ENCODE measurements at regions not wholly inside any gene's neighbourhood (a gene's known extent, or its start where the extent isn't known, plus 50 kb on each side); places are given as distances from the start of the nearest gene placed in this dataset.

DNA sequence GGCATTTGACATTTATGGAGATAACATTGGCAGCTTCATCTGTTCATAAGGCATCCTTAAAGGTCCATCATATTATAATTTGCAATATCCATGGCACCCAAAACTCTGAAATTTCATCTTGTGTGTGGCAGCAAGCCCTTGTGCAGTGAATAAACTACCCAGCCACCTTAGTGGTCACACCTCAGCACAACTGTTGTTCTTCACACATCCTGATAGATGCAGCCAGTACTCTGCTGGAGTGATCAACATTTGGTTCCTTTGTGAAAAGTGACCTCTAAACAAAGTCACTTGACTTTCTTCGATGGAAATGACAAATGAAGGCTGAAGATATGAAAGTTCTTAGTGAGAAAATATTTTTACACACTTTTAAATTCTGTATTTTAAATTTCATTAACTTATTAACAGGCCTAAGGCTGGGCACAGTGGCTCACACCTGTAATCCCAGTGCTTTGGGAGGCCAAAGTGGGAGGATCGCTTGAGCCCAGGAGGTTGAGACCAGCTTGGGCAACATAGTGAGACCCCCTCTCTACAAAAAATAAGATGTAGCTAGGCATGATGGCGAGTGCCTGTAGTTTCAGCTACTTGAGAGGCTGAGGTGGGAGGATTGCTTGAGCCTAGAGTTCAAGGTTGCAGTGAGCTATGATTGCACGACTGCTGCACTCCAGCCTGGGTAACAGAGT is 161.4 kb downstream of the SPRY1 start:
- no peak overlapping the region for H3K27ac ChIP-seq (ENCODE audit: low read depth, low read length)
- H3K4me3 ChIP-seq (ENCODE audit: low read length): no peak overlapping the region
- H3K4me2 ChIP-seq (ENCODE audit: low read length): no peak overlapping the region
- TF ChIP-seq, protein P1, sequence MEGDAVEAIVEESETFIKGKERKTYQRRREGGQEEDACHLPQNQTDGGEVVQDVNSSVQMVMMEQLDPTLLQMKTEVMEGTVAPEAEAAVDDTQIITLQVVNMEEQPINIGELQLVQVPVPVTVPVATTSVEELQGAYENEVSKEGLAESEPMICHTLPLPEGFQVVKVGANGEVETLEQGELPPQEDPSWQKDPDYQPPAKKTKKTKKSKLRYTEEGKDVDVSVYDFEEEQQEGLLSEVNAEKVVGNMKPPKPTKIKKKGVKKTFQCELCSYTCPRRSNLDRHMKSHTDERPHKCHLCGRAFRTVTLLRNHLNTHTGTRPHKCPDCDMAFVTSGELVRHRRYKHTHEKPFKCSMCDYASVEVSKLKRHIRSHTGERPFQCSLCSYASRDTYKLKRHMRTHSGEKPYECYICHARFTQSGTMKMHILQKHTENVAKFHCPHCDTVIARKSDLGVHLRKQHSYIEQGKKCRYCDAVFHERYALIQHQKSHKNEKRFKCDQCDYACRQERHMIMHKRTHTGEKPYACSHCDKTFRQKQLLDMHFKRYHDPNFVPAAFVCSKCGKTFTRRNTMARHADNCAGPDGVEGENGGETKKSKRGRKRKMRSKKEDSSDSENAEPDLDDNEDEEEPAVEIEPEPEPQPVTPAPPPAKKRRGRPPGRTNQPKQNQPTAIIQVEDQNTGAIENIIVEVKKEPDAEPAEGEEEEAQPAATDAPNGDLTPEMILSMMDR (IDR thresholded peaks at IDR 0.05; ENCODE audit: low read depth, low read length, poor library complexity, severe bottlenecking): no peak
- TF ChIP-seq EZH2phosphoT487 (IDR thresholded peaks at IDR 0.05; ENCODE audit: borderline replicate concordance, low read length): no peak
- H3K27me3 ChIP-seq (ENCODE audit: control insufficient read depth, low read length): peaks cover 16% of the 10 kb centered on the region
- H4K20me1 ChIP-seq (ENCODE audit: control insufficient read depth, insufficient read depth, low read depth, low read length): no peaks in the 10 kb centered on the region
- H3K36me3 ChIP-seq (ENCODE audit: control insufficient read depth, low read length): no peaks in the 10 kb centered on the region
- no peaks in the 10 kb centered on the region for H3K79me2 ChIP-seq (ENCODE audit: control insufficient read depth, low read length)
- no peaks in the 10 kb centered on the region for H3F3A ChIP-seq (ENCODE audit: control insufficient read depth, insufficient read depth)
- H3K9me3 ChIP-seq (ENCODE audit: control insufficient read depth, insufficient read depth, low read length): no peaks in the 10 kb centered on the region
- no peaks in the 10 kb centered on the region; the same call in 1 of the 2 replicates for H3K9me2 ChIP-seq (replicated peaks; ENCODE audit: control insufficient read depth, low read length)
- H3K4me1 ChIP-seq (ENCODE audit: control insufficient read depth, low read length): no peaks in the 10 kb centered on the region

DNA sequence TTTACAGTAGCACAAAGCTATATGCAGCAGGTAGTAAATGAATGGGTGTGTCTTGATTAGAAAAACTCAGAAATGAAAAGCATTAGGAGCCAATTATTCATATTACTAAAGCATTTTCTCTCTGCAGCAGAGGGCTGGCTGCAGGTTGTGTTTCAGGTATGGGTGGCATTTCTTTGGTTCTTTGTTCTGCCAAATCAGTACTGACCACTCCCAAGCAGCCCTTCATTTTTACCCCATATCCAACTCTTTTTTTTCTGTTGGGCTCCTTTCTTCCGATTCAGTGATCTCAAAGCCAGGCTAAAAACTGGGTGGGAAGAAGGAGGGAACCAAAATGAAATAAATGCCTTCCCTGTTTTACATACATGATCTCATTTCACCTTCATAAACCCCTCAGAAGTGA is 162.3 kb downstream of the SPRY1 start:
- Histone ChIP-seq H4K20me1 (ENCODE audit: control insufficient read depth, insufficient read depth, low read depth, low read length) (no peaks in the 10 kb centered on the region), H3K36me3 (ENCODE audit: control insufficient read depth, low read length) (no peaks in the 10 kb centered on the region), H3F3A (ENCODE audit: control insufficient read depth, insufficient read depth) (no peaks in the 10 kb centered on the region), H3K79me2 (ENCODE audit: control insufficient read depth, low read length) (no peaks in the 10 kb centered on the region), H3K27me3 (ENCODE audit: control insufficient read depth, low read length) (peaks cover 16% of the 10 kb centered on the region), H3K4me1 (ENCODE audit: control insufficient read depth, low read length) (no peaks in the 10 kb centered on the region), H3K9me2 (replicated peaks; ENCODE audit: control insufficient read depth, low read length) (no peaks in the 10 kb centered on the region; the same call in 1 of the 2 replicates), H3K4me2 (ENCODE audit: low read length) (no peak overlapping the region), H3K4me3 (ENCODE audit: low read length) (no peak overlapping the region), H3K27ac (ENCODE audit: low read depth, low read length) (no peak overlapping the region), H3K9me3 (ENCODE audit: control insufficient read depth, insufficient read depth, low read length) (no peaks in the 10 kb centered on the region)
- TF ChIP-seq, protein P1 (IDR thresholded peaks at IDR 0.05; ENCODE audit: low read depth, low read length, poor library complexity, severe bottlenecking): no peak
- no peak for TF ChIP-seq EZH2phosphoT487 (IDR thresholded peaks at IDR 0.05; ENCODE audit: borderline replicate concordance, low read length)

DNA sequence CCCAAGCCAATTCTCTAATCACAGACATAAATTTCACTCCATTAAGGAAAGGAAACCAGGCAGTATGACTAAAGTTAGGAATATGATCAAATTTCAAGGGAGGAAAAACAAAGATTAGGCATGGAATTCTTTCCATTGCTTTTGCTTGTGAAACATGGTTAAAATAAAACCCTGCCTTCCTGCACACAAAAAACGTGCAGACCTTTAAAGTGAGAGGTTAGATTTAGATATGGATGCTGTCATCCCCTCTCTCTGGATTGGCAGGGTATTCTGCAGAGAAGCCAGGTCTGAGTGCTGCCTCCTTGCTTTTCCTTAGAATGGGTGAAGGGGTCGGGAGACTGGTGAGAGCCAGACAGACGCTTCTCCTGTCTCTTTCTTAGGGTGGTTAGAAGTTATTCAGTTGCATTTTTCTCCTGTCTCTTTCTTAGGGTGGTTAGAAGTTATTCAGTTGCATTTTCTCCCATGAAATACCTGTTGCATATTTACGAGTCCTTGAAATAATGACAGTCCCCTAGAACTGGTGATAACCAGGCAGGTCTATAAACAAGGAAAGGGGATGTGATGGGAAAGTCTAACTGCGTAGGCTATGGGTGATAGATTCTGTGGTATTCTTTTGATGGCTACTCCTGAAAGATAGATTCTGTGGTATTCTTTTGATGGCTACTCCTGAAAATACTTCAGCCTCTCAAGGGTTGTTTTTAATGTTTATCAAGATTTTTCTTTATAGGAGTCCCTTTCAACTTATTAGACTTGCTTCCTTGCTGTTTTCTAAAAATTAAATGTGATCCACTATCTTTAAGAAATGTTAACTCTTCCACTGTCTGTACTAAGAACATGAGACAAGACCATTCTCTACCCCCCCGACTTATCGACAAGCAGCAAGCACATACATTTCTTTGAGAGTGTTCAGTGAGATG is 163.6 kb downstream of the SPRY1 start:
- H3K4me3 ChIP-seq (ENCODE audit: low read length): no peak overlapping the region
- no peaks in the 10 kb centered on the region for H3K9me3 ChIP-seq (ENCODE audit: control insufficient read depth, insufficient read depth, low read length)
- no peaks in the 10 kb centered on the region for H3K4me1 ChIP-seq (ENCODE audit: control insufficient read depth, low read length)
- H4K20me1 ChIP-seq (ENCODE audit: control insufficient read depth, insufficient read depth, low read depth, low read length): no peaks in the 10 kb centered on the region
- no peaks in the 10 kb centered on the region for H3K79me2 ChIP-seq (ENCODE audit: control insufficient read depth, low read length)
- no peak overlapping the region for H3K4me2 ChIP-seq (ENCODE audit: low read length)
- peaks cover 16% of the 10 kb centered on the region for H3K27me3 ChIP-seq (ENCODE audit: control insufficient read depth, low read length)
- TF ChIP-seq, protein P1 (IDR thresholded peaks at IDR 0.05; ENCODE audit: low read depth, low read length, poor library complexity, severe bottlenecking): no peak
- H3K36me3 ChIP-seq (ENCODE audit: control insufficient read depth, low read length): no peaks in the 10 kb centered on the region
- H3K9me2 ChIP-seq (replicated peaks; ENCODE audit: control insufficient read depth, low read length): no peaks in the 10 kb centered on the region; the same call in 1 of the 2 replicates
- H3F3A ChIP-seq (ENCODE audit: control insufficient read depth, insufficient read depth): no peaks in the 10 kb centered on the region
- H3K27ac ChIP-seq (ENCODE audit: low read depth, low read length): no peak overlapping the region

All from DOHH2 (cell line).